ENCODE measurements at regions not wholly inside any gene's neighbourhood (a gene's known extent, or its start where the extent isn't known, plus 50 kb on each side); places are given as distances from the start of the nearest gene placed in this dataset.
"Not testable (repeated sequence)": the region's sequence is repeated elsewhere in the genome, so short reads cannot be mapped to it uniquely, and the experiment has no call there.

GRCh38 chr9:129413537-129414376, 207.1 kb downstream of the C9orf50 start:
- peak; percentile 97 for DNase-seq (ENCODE audit: low spot score)

- peak; percentile 80 for DNase-seq (ENCODE audit: low spot score)
Observed at GRCh38 chr9:129412814-129413536, 207.9 kb downstream of the C9orf50 start.

GRCh38 chr9:129412176-129412813, 208.6 kb downstream of the C9orf50 start:
- not testable (repeated sequence) for DNase-seq (ENCODE audit: low spot score)

GRCh38 chr9:129411501-129412175, 209.3 kb downstream of the C9orf50 start:
- DNase-seq (ENCODE audit: low spot score), result no peak

GRCh38 chr9:129410226-129410625, 210.7 kb downstream of the C9orf50 start:
- DNase-seq (ENCODE audit: low spot score), result no peak

GRCh38 chr9:129408535-129409215, 212.2 kb downstream of the C9orf50 start:
- peak; percentile 40 for DNase-seq (ENCODE audit: low spot score)

GRCh38 chr9:129407905-129408452, 212.9 kb downstream of the C9orf50 start:
- DNase-seq (ENCODE audit: low spot score), result no peak

- DNase-seq (ENCODE audit: low spot score), result peak; percentile 78
Observed at GRCh38 chr9:129406278-129407225, 214.3 kb downstream of the C9orf50 start.

GRCh38 chr9:129405827-129406213, 215.1 kb downstream of the C9orf50 start:
- no peak for DNase-seq (ENCODE audit: low spot score)

- no peak for DNase-seq (ENCODE audit: low spot score)
Observed at GRCh38 chr9:129405089-129405826, 215.6 kb downstream of the C9orf50 start.

GRCh38 chr9:129404621-129405020, 216.3 kb downstream of the C9orf50 start:
- DNase-seq (ENCODE audit: low spot score), result no peak

GRCh38 chr9:129403779-129404620, 216.9 kb downstream of the C9orf50 start:
- DNase-seq (ENCODE audit: low spot score), result no peak

GRCh38 chr9:129402931-129403778, 217.7 kb downstream of the C9orf50 start:
- DNase-seq (ENCODE audit: low spot score), result no peak

- DNase-seq (ENCODE audit: low spot score), result no peak
Observed at GRCh38 chr9:129402371-129402739, 218.5 kb downstream of the C9orf50 start.

GRCh38 chr9:129401623-129402370, 219.1 kb downstream of the C9orf50 start:
- DNase-seq (ENCODE audit: low spot score), result no peak

- DNase-seq (ENCODE audit: low spot score), result no peak
Observed at GRCh38 chr9:129400971-129401622, 219.8 kb downstream of the C9orf50 start.
